ENCODE measurements at regions not wholly inside any gene's neighbourhood (a gene's known extent, or its start where the extent isn't known, plus 50 kb on each side); places are given as distances from the start of the nearest gene placed in this dataset.

GRCh38 chr9:119559986-119560385 is 190.8 kb upstream of the BRINP1 start:
- peaks cover 0 to 3% of the 10 kb centered on the region in 2 donors for H3K4me1 Mint-ChIP-seq (ENCODE audit: low read depth in 2 of 2)
- peaks cover 0 to 14% of the 10 kb centered on the region in 2 donors for H3K27me3 Mint-ChIP-seq
- H3K36me3 Mint-ChIP-seq (ENCODE audit: insufficient read depth): no peaks in the 10 kb centered on the region
- H3K4me3 Mint-ChIP-seq: no peak overlapping the region
- peaks cover 0 to 2% of the 10 kb centered on the region in 2 donors for H3K9me3 Mint-ChIP-seq
- ATAC-seq (replicated peaks) (no peak), DNase-seq (no peak)
- no peak overlapping the region for H3K27ac Mint-ChIP-seq

GRCh38 chr9:119559056-119559455 is 189.8 kb upstream of the BRINP1 start:
- H3K27me3 Mint-ChIP-seq: peaks cover 0 to 14% of the 10 kb centered on the region in 2 donors
- DNase-seq (no peak), ATAC-seq (replicated peaks) (no peak)
- no peaks in the 10 kb centered on the region for H3K36me3 Mint-ChIP-seq (ENCODE audit: insufficient read depth)
- peaks cover 0 to 2% of the 10 kb centered on the region in 2 donors for H3K9me3 Mint-ChIP-seq
- no peak overlapping the region for H3K27ac Mint-ChIP-seq
- H3K4me3 Mint-ChIP-seq: no peak overlapping the region
- peaks cover 0 to 3% of the 10 kb centered on the region in 2 donors for H3K4me1 Mint-ChIP-seq (ENCODE audit: low read depth in 2 of 2)

GRCh38 chr9:119556129-119556875 is 187.1 kb upstream of the BRINP1 start:
- H3K27me3 Mint-ChIP-seq: peaks cover 0 to 14% of the 10 kb centered on the region in 2 donors
- H3K36me3 Mint-ChIP-seq (ENCODE audit: insufficient read depth): no peaks in the 10 kb centered on the region
- H3K4me3 Mint-ChIP-seq: no peak overlapping the region
- ATAC-seq (replicated peaks) (no peak), DNase-seq (peak in 1 of 3 experiments; percentile 0)
- no peak overlapping the region for H3K27ac Mint-ChIP-seq
- H3K9me3 Mint-ChIP-seq: no peaks in the 10 kb centered on the region
- peaks cover 0 to 3% of the 10 kb centered on the region in 2 donors for H3K4me1 Mint-ChIP-seq (ENCODE audit: low read depth in 2 of 2)

GRCh38 chr9:119544492-119544891 is 175.3 kb upstream of the BRINP1 start:
- Mint-ChIP-seq H3K9me3 (peaks cover 0 to 18% of the 10 kb centered on the region in 2 donors), H3K4me3 (no peak overlapping the region), H3K4me1 (ENCODE audit: low read depth in 2 of 2) (no peaks in the 10 kb centered on the region), H3K27me3 (no peaks in the 10 kb centered on the region), H3K36me3 (ENCODE audit: insufficient read depth) (no peaks in the 10 kb centered on the region), H3K27ac (no peak overlapping the region)
- DNase-seq: no peak
- no peak for ATAC-seq (replicated peaks)

GRCh38 chr9:119537138-119537537 is 167.9 kb upstream of the BRINP1 start:
- Mint-ChIP-seq H3K9me3 (peaks cover 0 to 7% of the 10 kb centered on the region in 2 donors), H3K27me3 (no peaks in the 10 kb centered on the region), H3K4me3 (no peak overlapping the region), H3K36me3 (ENCODE audit: insufficient read depth) (no peaks in the 10 kb centered on the region), H3K4me1 (ENCODE audit: low read depth in 2 of 2) (no peaks in the 10 kb centered on the region), H3K27ac (no peak overlapping the region)
- DNase-seq (no peak), ATAC-seq (replicated peaks) (no peak)

GRCh38 chr9:119533504-119533903 is 164.3 kb upstream of the BRINP1 start:
- ATAC-seq (replicated peaks) (no peak), DNase-seq (no peak)
- no peak overlapping the region for H3K27ac Mint-ChIP-seq
- H3K36me3 Mint-ChIP-seq (ENCODE audit: insufficient read depth): no peaks in the 10 kb centered on the region
- no peaks in the 10 kb centered on the region for H3K4me1 Mint-ChIP-seq (ENCODE audit: low read depth in 2 of 2)
- no peak overlapping the region for H3K4me3 Mint-ChIP-seq
- no peaks in the 10 kb centered on the region for H3K27me3 Mint-ChIP-seq
- H3K9me3 Mint-ChIP-seq: no peaks in the 10 kb centered on the region

GRCh38 chr9:119526698-119527097 is 157.5 kb upstream of the BRINP1 start:
- peaks cover 0 to 3% of the 10 kb centered on the region in 2 donors for H3K9me3 Mint-ChIP-seq
- no peaks in the 10 kb centered on the region for H3K4me1 Mint-ChIP-seq (ENCODE audit: low read depth in 2 of 2)
- no peaks in the 10 kb centered on the region for H3K36me3 Mint-ChIP-seq (ENCODE audit: insufficient read depth)
- H3K27ac Mint-ChIP-seq: no peak overlapping the region
- ATAC-seq (replicated peaks) (no peak), DNase-seq (no peak)
- H3K27me3 Mint-ChIP-seq: no peaks in the 10 kb centered on the region
- H3K4me3 Mint-ChIP-seq: no peak overlapping the region

GRCh38 chr9:119523508-119523907 is 154.3 kb upstream of the BRINP1 start:
- Mint-ChIP-seq H3K27me3 (no peaks in the 10 kb centered on the region), H3K36me3 (ENCODE audit: insufficient read depth) (no peaks in the 10 kb centered on the region), H3K9me3 (peaks cover 3 to 8% of the 10 kb centered on the region in 2 donors), H3K4me1 (ENCODE audit: low read depth in 2 of 2) (no peaks in the 10 kb centered on the region), H3K27ac (no peak overlapping the region), H3K4me3 (no peak overlapping the region)
- no peak for ATAC-seq (replicated peaks)
- DNase-seq: no peak

- ATAC-seq (replicated peaks) (no peak), DNase-seq (no peak)
- no peak overlapping the region for H3K27ac Mint-ChIP-seq
- H3K4me1 Mint-ChIP-seq (ENCODE audit: low read depth in 2 of 2): no peaks in the 10 kb centered on the region
- H3K27me3 Mint-ChIP-seq: no peaks in the 10 kb centered on the region
- H3K9me3 Mint-ChIP-seq: peaks cover 3 to 8% of the 10 kb centered on the region in 2 donors
- no peak overlapping the region for H3K4me3 Mint-ChIP-seq
- H3K36me3 Mint-ChIP-seq (ENCODE audit: insufficient read depth): no peaks in the 10 kb centered on the region
These were observed 153.1 kb upstream of the BRINP1 start for GRCh38 chr9:119522381-119522780.

GRCh38 chr9:119509291-119509905 is 140.2 kb upstream of the BRINP1 start:
- no peaks in the 10 kb centered on the region for H3K4me1 Mint-ChIP-seq (ENCODE audit: low read depth in 2 of 2)
- no peak overlapping the region for H3K4me3 Mint-ChIP-seq
- ATAC-seq (replicated peaks) (no peak), DNase-seq (no peak)
- H3K36me3 Mint-ChIP-seq (ENCODE audit: insufficient read depth): no peaks in the 10 kb centered on the region
- H3K27ac Mint-ChIP-seq: no peak overlapping the region
- no peaks in the 10 kb centered on the region for H3K27me3 Mint-ChIP-seq
- H3K9me3 Mint-ChIP-seq: peaks cover 0 to 2% of the 10 kb centered on the region in 2 donors

- ATAC-seq (replicated peaks) (no peak), DNase-seq (no peak)
- Mint-ChIP-seq H3K9me3 (peaks cover 4 to 8% of the 10 kb centered on the region in 2 donors), H3K27ac (no peak overlapping the region), H3K4me1 (ENCODE audit: low read depth in 2 of 2) (no peaks in the 10 kb centered on the region), H3K4me3 (no peak overlapping the region), H3K27me3 (no peaks in the 10 kb centered on the region), H3K36me3 (ENCODE audit: insufficient read depth) (no peaks in the 10 kb centered on the region)
These were observed 132.1 kb upstream of the BRINP1 start for GRCh38 chr9:119501374-119501773.

GRCh38 chr9:119500072-119500771 is 131.0 kb upstream of the BRINP1 start:
- peaks cover 4 to 8% of the 10 kb centered on the region in 2 donors for H3K9me3 Mint-ChIP-seq

GRCh38 chr9:119487118-119487827 is 118.0 kb upstream of the BRINP1 start:
- Mint-ChIP-seq H3K4me1 (ENCODE audit: low read depth in 2 of 2) (no peaks in the 10 kb centered on the region), H3K27ac (no peak overlapping the region), H3K4me3 (no peak overlapping the region), H3K9me3 (peaks cover 0 to 10% of the 10 kb centered on the region in 2 donors), H3K27me3 (no peaks in the 10 kb centered on the region), H3K36me3 (ENCODE audit: insufficient read depth) (no peaks in the 10 kb centered on the region)
- ATAC-seq (replicated peaks): no peak
- no peak for DNase-seq

More at GRCh38 chr9:119500072-119500771, 131.0 kb upstream of the BRINP1 start:
- Mint-ChIP-seq H3K4me3 (no peak overlapping the region), H3K4me1 (ENCODE audit: low read depth in 2 of 2) (no peaks in the 10 kb centered on the region), H3K27ac (no peak overlapping the region), H3K36me3 (ENCODE audit: insufficient read depth) (no peaks in the 10 kb centered on the region), H3K27me3 (no peaks in the 10 kb centered on the region)
- DNase-seq (no peak), ATAC-seq (replicated peaks) (no peak)

All from effector memory CD8-positive, alpha-beta T cell (primary cell).